ENCODE measurements at regions not wholly inside any gene's neighbourhood (a gene's known extent, or its start where the extent isn't known, plus 50 kb on each side); places are given as distances from the start of the nearest gene placed in this dataset.

DNA sequence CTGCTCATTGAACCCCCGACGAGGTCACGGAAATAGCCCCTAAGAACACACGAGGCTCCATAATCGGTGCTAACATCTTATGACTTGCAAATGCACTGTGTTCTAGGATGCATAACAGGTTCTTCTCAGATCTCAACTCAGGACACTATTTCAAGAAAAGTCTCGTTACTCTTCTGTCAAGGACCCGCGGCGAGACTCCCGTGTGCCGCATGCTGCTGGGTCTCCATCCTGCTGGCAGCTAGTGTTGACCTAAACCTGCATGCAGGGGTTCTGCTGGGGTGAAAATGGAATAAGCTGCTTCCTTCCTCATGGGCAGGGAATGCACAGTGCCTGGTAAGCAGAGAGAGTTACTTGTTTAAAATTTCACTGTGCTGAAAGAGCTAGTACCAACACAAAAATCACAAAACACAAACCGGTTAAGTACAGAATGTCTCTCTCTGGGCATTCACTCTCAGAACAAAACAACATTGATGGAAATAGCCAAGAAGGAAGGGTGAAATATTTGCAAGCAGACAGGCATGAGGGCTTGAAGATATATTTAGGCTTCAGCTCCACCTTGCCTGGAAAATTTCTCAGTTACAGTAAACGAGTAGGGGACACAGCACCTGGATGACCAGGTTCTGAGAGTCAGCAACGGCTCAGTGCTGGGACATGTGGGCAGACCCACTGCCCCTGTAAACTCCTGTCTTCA lies 416.5 kb downstream of the GADD45G start (continued):
- TF ChIP-seq, protein P1, sequence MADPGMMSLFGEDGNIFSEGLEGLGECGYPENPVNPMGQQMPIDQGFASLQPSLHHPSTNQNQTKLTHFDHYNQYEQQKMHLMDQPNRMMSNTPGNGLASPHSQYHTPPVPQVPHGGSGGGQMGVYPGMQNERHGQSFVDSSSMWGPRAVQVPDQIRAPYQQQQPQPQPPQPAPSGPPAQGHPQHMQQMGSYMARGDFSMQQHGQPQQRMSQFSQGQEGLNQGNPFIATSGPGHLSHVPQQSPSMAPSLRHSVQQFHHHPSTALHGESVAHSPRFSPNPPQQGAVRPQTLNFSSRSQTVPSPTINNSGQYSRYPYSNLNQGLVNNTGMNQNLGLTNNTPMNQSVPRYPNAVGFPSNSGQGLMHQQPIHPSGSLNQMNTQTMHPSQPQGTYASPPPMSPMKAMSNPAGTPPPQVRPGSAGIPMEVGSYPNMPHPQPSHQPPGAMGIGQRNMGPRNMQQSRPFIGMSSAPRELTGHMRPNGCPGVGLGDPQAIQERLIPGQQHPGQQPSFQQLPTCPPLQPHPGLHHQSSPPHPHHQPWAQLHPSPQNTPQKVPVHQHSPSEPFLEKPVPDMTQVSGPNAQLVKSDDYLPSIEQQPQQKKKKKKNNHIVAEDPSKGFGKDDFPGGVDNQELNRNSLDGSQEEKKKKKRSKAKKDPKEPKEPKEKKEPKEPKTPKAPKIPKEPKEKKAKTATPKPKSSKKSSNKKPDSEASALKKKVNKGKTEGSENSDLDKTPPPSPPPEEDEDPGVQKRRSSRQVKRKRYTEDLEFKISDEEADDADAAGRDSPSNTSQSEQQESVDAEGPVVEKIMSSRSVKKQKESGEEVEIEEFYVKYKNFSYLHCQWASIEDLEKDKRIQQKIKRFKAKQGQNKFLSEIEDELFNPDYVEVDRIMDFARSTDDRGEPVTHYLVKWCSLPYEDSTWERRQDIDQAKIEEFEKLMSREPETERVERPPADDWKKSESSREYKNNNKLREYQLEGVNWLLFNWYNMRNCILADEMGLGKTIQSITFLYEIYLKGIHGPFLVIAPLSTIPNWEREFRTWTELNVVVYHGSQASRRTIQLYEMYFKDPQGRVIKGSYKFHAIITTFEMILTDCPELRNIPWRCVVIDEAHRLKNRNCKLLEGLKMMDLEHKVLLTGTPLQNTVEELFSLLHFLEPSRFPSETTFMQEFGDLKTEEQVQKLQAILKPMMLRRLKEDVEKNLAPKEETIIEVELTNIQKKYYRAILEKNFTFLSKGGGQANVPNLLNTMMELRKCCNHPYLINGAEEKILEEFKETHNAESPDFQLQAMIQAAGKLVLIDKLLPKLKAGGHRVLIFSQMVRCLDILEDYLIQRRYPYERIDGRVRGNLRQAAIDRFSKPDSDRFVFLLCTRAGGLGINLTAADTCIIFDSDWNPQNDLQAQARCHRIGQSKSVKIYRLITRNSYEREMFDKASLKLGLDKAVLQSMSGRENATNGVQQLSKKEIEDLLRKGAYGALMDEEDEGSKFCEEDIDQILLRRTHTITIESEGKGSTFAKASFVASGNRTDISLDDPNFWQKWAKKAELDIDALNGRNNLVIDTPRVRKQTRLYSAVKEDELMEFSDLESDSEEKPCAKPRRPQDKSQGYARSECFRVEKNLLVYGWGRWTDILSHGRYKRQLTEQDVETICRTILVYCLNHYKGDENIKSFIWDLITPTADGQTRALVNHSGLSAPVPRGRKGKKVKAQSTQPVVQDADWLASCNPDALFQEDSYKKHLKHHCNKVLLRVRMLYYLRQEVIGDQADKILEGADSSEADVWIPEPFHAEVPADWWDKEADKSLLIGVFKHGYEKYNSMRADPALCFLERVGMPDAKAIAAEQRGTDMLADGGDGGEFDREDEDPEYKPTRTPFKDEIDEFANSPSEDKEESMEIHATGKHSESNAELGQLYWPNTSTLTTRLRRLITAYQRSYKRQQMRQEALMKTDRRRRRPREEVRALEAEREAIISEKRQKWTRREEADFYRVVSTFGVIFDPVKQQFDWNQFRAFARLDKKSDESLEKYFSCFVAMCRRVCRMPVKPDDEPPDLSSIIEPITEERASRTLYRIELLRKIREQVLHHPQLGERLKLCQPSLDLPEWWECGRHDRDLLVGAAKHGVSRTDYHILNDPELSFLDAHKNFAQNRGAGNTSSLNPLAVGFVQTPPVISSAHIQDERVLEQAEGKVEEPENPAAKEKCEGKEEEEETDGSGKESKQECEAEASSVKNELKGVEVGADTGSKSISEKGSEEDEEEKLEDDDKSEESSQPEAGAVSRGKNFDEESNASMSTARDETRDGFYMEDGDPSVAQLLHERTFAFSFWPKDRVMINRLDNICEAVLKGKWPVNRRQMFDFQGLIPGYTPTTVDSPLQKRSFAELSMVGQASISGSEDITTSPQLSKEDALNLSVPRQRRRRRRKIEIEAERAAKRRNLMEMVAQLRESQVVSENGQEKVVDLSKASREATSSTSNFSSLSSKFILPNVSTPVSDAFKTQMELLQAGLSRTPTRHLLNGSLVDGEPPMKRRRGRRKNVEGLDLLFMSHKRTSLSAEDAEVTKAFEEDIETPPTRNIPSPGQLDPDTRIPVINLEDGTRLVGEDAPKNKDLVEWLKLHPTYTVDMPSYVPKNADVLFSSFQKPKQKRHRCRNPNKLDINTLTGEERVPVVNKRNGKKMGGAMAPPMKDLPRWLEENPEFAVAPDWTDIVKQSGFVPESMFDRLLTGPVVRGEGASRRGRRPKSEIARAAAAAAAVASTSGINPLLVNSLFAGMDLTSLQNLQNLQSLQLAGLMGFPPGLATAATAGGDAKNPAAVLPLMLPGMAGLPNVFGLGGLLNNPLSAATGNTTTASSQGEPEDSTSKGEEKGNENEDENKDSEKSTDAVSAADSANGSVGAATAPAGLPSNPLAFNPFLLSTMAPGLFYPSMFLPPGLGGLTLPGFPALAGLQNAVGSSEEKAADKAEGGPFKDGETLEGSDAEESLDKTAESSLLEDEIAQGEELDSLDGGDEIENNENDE (IDR thresholded peaks at IDR 0.05; ENCODE audit: insufficient replicate concordance, low read length), result no peak
- TF ChIP-seq CEBPB (IDR thresholded peaks at IDR 0.05; ENCODE audit: low read depth, low read length) (no peak), CREB1 (IDR thresholded peaks at IDR 0.05) (no peak), NRF1 (IDR thresholded peaks at IDR 0.05; ENCODE audit: low read depth, low read length) (no peak), CHD2 (IDR thresholded peaks at IDR 0.05; ENCODE audit: low read length) (no peak), HDAC6 (IDR thresholded peaks at IDR 0.05; ENCODE audit: low read depth, low read length) (no peak), CBX5 (IDR thresholded peaks at IDR 0.05; ENCODE audit: low read depth, low read length) (no peak), CBX8 (IDR thresholded peaks at IDR 0.05; ENCODE audit: borderline replicate concordance, low read depth, low read length) (no peak)
- TF ChIP-seq, protein P2, sequence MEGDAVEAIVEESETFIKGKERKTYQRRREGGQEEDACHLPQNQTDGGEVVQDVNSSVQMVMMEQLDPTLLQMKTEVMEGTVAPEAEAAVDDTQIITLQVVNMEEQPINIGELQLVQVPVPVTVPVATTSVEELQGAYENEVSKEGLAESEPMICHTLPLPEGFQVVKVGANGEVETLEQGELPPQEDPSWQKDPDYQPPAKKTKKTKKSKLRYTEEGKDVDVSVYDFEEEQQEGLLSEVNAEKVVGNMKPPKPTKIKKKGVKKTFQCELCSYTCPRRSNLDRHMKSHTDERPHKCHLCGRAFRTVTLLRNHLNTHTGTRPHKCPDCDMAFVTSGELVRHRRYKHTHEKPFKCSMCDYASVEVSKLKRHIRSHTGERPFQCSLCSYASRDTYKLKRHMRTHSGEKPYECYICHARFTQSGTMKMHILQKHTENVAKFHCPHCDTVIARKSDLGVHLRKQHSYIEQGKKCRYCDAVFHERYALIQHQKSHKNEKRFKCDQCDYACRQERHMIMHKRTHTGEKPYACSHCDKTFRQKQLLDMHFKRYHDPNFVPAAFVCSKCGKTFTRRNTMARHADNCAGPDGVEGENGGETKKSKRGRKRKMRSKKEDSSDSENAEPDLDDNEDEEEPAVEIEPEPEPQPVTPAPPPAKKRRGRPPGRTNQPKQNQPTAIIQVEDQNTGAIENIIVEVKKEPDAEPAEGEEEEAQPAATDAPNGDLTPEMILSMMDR (IDR thresholded peaks at IDR 0.05; ENCODE audit: control extremely low read depth in 1 of 3, insufficient read depth in 1 of 3, low read depth in 1 of 3, low read length in 3 of 3), result no peak

Data from H1 (cell line).